ENCODE measurements at regions not wholly inside any gene's neighbourhood (a gene's known extent, or its start where the extent isn't known, plus 50 kb on each side); places are given as distances from the start of the nearest gene placed in this dataset.

GRCh38 chr1:234907940-234908405 is 220.7 kb downstream of the TOMM20 start:
- TF ChIP-seq POLR2AphosphoS5 (IDR thresholded peaks at IDR 0.05; ENCODE audit: low read depth, low read length) = no peak
- TF ChIP-seq POLR2A (IDR thresholded peaks at IDR 0.05; ENCODE audit: low read depth, low read length) = no peak
